SJCRH30 (cell line): ENCODE measurements at regions not wholly inside any gene's neighbourhood (a gene's known extent, or its start where the extent isn't known, plus 50 kb on each side); places are given as distances from the start of the nearest gene placed in this dataset.

Source experiments
- DNase-seq, 2 experiments: peaks; one replicate each; pipeline ENCODE4 v3.0.0-alpha.2; 2015 to 2020
- H3K27ac ChIP-seq: fragments of 250-450 bp; sonication (Bioruptor Pico); 2 replicates; pipeline ENCODE4 v1.5.1; 2020; ENCODE audit warnings: mild to moderate bottlenecking, moderate library complexity
- H3K27me3 ChIP-seq: fragments of 250-450 bp; sonication (Bioruptor Pico); 2 replicates; pipeline ENCODE4 v1.5.1; 2020; ENCODE audit warnings: mild to moderate bottlenecking, moderate library complexity
- H3K36me3 ChIP-seq: fragments of 250-450 bp; sonication (Bioruptor Pico); 2 replicates; pipeline ENCODE4 v1.5.1; 2020; ENCODE audit warnings: mild to moderate bottlenecking, moderate library complexity
- H3K4me1 ChIP-seq: fragments of 250-450 bp; sonication (Bioruptor Pico); 2 replicates; pipeline ENCODE4 v1.5.1; 2020; ENCODE audit warnings: mild to moderate bottlenecking, moderate library complexity
- H3K4me3 ChIP-seq: fragments of 250-450 bp; sonication (Bioruptor Pico); 2 replicates; pipeline ENCODE4 v1.5.1; 2020; ENCODE audit warnings: mild to moderate bottlenecking, moderate library complexity
- H3K9me3 ChIP-seq: fragments of 250-450 bp; sonication (Bioruptor Pico); replicated peaks from 2 replicates; pipeline ENCODE4 v1.5.1; 2020; ENCODE audit warnings: mild to moderate bottlenecking, moderate library complexity

GRCh38 chr5:3957658-3958057 is 362.0 kb downstream of the IRX1 start:
- H3K4me1 ChIP-seq, result no peaks in the 10 kb centered on the region
- no peak overlapping the region for H3K27ac ChIP-seq
- H3K27me3 ChIP-seq, result no peaks in the 10 kb centered on the region
- no peaks in the 10 kb centered on the region for H3K36me3 ChIP-seq
- DNase-seq, result no peak
- no peak overlapping the region for H3K4me3 ChIP-seq
- H3K9me3 ChIP-seq, result no peaks in the 10 kb centered on the region

- Histone ChIP-seq H3K4me3 (no peak overlapping the region), H3K27me3 (no peaks in the 10 kb centered on the region), H3K4me1 (no peaks in the 10 kb centered on the region), H3K27ac (no peak overlapping the region), H3K9me3 (no peaks in the 10 kb centered on the region), H3K36me3 (no peaks in the 10 kb centered on the region)
- DNase-seq, result no peak
Measured at GRCh38 chr5:3958389-3958788, 362.8 kb downstream of the IRX1 start.

DNA sequence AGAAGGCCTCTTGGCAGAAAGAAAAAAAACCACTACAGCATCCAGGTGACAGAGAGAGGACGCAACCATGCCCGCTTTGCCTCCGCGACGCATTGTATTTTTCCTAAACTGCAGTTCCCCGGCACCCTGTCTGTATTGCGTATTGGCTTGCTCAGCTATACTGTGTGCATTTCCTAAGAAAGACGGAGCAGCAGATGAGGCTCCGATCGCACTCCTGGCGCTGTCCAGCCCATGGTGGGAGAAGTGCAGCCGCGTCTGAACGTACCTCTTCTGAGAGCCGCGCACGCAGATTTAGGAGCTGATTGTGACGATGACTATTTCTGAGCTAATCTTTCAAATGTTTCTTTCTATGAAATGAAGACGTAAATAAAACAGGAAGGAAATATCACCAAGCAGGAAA is 366.5 kb downstream of the IRX1 start:
- H3K36me3 ChIP-seq, result no peaks in the 10 kb centered on the region
- no peak overlapping the region for H3K4me3 ChIP-seq
- H3K4me1 ChIP-seq, result no peaks in the 10 kb centered on the region
- H3K9me3 ChIP-seq, result no peaks in the 10 kb centered on the region
- no peaks in the 10 kb centered on the region for H3K27me3 ChIP-seq
- DNase-seq, result no peak
- H3K27ac ChIP-seq, result no peak overlapping the region

DNA sequence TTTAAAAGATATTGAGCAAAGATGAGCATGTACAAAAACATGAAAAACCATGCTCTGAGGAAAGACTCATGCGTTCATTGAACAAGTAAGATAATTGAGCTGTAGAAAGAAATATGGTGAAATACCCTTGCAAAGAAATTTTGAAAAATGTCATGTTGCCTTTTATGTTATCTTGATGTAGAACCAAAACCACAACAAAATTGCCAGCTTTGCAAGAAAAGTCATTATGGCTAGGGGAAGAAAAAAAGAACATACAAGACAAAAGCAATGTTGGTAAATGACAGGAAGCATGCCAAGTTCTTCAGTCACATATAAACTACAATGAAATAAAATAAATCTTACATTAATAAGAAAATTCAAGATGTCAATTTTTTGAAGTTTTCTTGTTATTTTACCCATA is 368.0 kb downstream of the IRX1 start:
- no peak overlapping the region for H3K4me3 ChIP-seq
- H3K27me3 ChIP-seq, result no peaks in the 10 kb centered on the region
- no peaks in the 10 kb centered on the region for H3K36me3 ChIP-seq
- no peaks in the 10 kb centered on the region for H3K9me3 ChIP-seq
- H3K27ac ChIP-seq, result no peak overlapping the region
- no peak for DNase-seq
- H3K4me1 ChIP-seq, result no peaks in the 10 kb centered on the region

- Histone ChIP-seq H3K27ac (no peak overlapping the region), H3K27me3 (no peaks in the 10 kb centered on the region), H3K4me3 (no peak overlapping the region), H3K36me3 (no peaks in the 10 kb centered on the region), H3K9me3 (no peaks in the 10 kb centered on the region), H3K4me1 (no peaks in the 10 kb centered on the region)
- no peak for DNase-seq
Measured at GRCh38 chr5:3980156-3980555, 384.5 kb downstream of the IRX1 start.

- Histone ChIP-seq H3K4me1 (no peaks in the 10 kb centered on the region), H3K27ac (no peak overlapping the region), H3K27me3 (no peaks in the 10 kb centered on the region), H3K36me3 (no peaks in the 10 kb centered on the region), H3K4me3 (no peak overlapping the region), H3K9me3 (no peaks in the 10 kb centered on the region)
- DNase-seq, result no peak
Measured at GRCh38 chr5:3987867-3988266, 392.2 kb downstream of the IRX1 start.

DNA sequence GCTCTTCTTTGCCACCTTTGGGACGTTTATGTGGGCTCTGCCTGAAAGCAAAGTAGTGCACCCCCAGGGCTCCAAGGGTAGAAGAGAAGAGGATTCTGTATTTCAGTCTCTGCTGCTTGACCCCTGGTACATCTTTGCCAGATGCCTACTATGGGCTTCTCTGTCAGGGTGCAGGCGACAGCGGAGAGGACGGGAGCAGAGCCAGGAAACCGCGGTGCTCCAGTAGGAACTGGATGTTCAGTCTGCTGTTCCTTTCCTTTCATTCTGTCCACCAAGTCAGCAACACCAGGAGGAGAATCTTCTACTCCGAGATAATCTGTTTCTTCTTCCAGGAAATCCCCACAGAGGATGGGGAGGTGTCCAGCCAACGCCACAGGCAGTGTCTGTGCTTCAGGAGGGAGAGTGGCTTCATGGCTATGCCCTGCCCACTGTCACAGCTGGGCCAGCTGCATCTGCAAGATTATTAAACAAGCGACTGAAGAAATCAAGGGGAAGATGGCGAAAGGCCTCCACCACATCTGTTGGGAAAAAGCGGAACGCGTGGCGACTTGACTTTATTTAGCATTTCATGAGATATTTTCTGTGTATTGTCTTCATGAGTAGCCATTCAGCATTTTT is 398.3 kb downstream of the IRX1 start:
- Histone ChIP-seq H3K4me1 (no peaks in the 10 kb centered on the region), H3K9me3 (no peaks in the 10 kb centered on the region), H3K27ac (no peak overlapping the region), H3K4me3 (no peak overlapping the region), H3K36me3 (no peaks in the 10 kb centered on the region), H3K27me3 (no peaks in the 10 kb centered on the region)
- no peak for DNase-seq

DNA sequence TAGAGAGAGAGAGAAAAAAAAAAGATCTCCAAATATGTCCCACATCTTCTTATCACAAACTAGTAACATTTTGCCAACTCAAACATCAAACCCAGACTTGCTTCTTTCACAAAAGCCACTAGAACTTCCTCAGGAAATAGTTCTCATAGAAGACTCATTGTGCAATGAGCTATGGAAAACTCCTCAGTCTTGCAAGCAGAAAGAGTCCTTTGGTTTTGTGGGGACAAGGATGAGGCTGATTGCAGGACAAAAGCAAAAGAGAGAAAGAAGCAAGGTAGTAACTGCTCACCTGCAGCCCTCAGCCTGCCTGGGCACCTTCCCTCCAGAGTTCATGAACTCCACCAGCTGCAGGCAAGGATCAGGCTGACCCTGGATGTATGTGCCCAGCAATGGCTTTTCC is 399.0 kb downstream of the IRX1 start:
- Histone ChIP-seq H3K4me3 (no peak overlapping the region), H3K9me3 (no peaks in the 10 kb centered on the region), H3K4me1 (no peaks in the 10 kb centered on the region), H3K27ac (no peak overlapping the region), H3K27me3 (no peaks in the 10 kb centered on the region), H3K36me3 (no peaks in the 10 kb centered on the region)
- DNase-seq, result no peak

DNA sequence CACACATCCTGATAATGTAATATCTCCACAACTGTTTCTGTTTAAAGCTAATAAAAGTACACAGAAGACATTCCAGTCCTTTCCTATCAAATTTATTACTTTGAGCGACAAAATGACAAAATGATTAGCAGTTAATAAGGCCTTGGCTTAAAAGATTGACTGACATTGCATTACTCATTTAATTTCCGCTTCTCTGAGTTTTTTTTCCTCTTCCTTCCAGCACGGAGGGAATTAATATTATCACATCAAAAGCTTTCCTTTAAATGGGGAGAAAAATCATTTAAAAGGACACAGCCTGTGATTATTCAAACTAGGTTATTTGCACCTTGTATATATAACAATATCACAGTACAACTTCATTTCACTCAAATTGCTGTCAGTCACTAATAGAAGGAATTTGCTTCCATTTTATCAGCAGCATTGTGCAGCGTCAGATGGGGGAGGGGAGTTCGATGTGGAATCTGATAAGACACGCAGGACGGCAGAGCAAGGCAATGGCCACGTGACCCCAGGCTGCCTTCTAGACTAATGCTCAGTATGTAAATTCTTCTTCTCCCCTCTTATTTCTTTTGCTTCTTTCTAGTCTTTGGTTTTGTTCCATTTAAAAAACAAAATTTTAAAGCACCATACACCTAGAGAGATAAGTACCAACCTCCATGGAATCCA is 400.5 kb downstream of the IRX1 start:
- Histone ChIP-seq H3K4me1 (no peaks in the 10 kb centered on the region), H3K36me3 (no peaks in the 10 kb centered on the region)

GRCh38 chr5:3996707-3997336 is 401.2 kb downstream of the IRX1 start:
- Histone ChIP-seq H3K36me3 (no peaks in the 10 kb centered on the region), H3K27ac (no peak overlapping the region), H3K4me3 (no peak overlapping the region), H3K9me3 (no peaks in the 10 kb centered on the region), H3K4me1 (no peaks in the 10 kb centered on the region), H3K27me3 (no peaks in the 10 kb centered on the region)
- no peak for DNase-seq

More for the DNA sequence above, 400.5 kb downstream of the IRX1 start:
- no peak for DNase-seq
- H3K27me3 ChIP-seq, result no peaks in the 10 kb centered on the region
- no peak overlapping the region for H3K4me3 ChIP-seq
- H3K9me3 ChIP-seq, result no peaks in the 10 kb centered on the region
- H3K27ac ChIP-seq, result no peak overlapping the region

GRCh38 chr5:3997670-3998069 is 402.0 kb downstream of the IRX1 start:
- Histone ChIP-seq H3K4me3 (no peak overlapping the region), H3K4me1 (no peaks in the 10 kb centered on the region), H3K9me3 (no peaks in the 10 kb centered on the region), H3K27ac (no peak overlapping the region), H3K27me3 (no peaks in the 10 kb centered on the region), H3K36me3 (no peaks in the 10 kb centered on the region)
- DNase-seq, result no peak

- DNase-seq, result no peak
- no peaks in the 10 kb centered on the region for H3K27me3 ChIP-seq
- no peaks in the 10 kb centered on the region for H3K9me3 ChIP-seq
- no peaks in the 10 kb centered on the region for H3K36me3 ChIP-seq
- H3K4me3 ChIP-seq, result no peak overlapping the region
- H3K4me1 ChIP-seq, result no peaks in the 10 kb centered on the region
- no peak overlapping the region for H3K27ac ChIP-seq
Measured at GRCh38 chr5:3999929-4000328, 404.3 kb downstream of the IRX1 start.

DNA sequence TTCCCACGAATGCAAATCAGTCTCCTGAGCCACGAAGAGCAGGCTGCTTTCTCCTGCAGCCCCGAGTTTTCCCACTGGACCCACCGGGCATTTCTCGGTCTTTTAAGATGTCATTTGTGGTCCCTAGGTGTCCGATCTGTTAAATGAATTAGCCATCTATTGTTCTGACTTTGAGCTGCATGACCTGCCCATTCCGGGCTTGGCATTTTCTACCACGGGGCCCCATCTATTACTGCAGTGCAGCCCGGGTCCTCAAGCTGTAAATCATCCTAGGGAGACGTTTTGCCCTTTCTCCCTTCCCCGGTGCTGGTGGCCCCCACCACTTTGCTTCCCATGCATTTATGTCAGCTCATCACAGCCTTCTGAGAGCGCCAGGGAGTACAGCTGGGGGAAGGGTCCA is 405.4 kb downstream of the IRX1 start:
- no peak overlapping the region for H3K4me3 ChIP-seq
- no peaks in the 10 kb centered on the region for H3K4me1 ChIP-seq
- no peak overlapping the region for H3K27ac ChIP-seq
- no peak for DNase-seq
- no peaks in the 10 kb centered on the region for H3K9me3 ChIP-seq
- no peaks in the 10 kb centered on the region for H3K27me3 ChIP-seq
- no peaks in the 10 kb centered on the region for H3K36me3 ChIP-seq

DNA sequence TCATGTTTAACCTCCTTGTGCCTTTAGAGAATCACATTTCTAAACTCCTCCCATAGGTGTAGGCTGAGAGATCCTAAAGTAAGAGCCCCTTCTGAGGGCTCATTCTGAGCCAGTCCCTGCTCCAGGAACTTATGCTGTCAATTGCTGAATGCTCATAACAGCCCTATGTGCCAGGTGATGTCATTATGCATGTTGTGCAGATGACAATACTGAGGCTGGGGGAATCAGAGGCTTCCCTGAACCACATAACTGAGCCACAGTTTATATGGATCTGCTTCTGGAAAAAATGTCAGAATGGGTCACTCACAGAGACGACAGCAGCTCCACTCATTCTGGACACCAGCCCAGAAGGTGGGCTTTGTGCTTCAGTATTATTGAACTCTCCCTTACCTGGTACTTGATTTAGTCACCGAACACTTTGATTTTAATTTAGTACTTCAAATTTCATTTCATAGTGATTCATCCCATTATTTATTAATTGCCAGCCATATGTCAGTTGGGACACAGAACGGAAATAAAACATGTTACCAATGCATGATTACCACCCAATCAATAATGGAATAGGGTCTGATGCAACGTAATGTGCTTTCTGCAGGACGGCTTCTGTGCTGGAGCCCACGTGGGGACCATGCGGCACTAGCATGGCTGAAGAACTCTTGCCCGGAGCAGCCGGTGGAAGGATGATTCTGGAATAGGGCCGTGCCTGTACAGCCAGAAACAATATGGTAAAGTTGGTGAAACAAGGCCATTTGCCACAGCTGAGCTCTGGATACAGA is 406.3 kb downstream of the IRX1 start:
- H3K27ac ChIP-seq, result no peak overlapping the region
- no peaks in the 10 kb centered on the region for H3K9me3 ChIP-seq
- no peaks in the 10 kb centered on the region for H3K27me3 ChIP-seq
- no peak overlapping the region for H3K4me3 ChIP-seq
- H3K4me1 ChIP-seq, result no peaks in the 10 kb centered on the region
- no peak for DNase-seq
- no peaks in the 10 kb centered on the region for H3K36me3 ChIP-seq

GRCh38 chr5:4005335-4005734 is 409.7 kb downstream of the IRX1 start:
- H3K27me3 ChIP-seq, result no peaks in the 10 kb centered on the region
- H3K4me1 ChIP-seq, result no peaks in the 10 kb centered on the region
- DNase-seq, result no peak
- no peak overlapping the region for H3K4me3 ChIP-seq
- H3K27ac ChIP-seq, result no peak overlapping the region
- no peaks in the 10 kb centered on the region for H3K9me3 ChIP-seq
- H3K36me3 ChIP-seq, result no peaks in the 10 kb centered on the region
